ENCODE measurements at regions not wholly inside any gene's neighbourhood (a gene's known extent, or its start where the extent isn't known, plus 50 kb on each side); places are given as distances from the start of the nearest gene placed in this dataset.

DNA sequence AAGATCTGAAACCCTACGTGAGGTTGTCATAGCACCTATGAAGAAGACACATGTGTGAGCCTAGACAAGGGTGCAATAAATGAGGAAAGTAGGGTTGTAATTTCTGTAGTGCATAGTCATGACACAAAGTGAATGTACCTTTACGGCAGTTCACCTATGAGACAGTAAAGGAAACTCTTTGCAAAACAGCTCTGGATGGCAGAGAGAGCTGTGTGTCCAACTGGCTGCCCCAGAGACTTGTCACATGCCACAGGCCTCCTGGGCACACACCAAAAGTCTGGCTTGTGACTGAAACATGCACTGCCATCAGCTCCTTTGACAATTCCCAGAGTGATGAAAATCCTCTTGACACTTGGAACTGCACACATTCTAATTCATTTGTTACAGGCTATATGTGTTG is 90.7 kb upstream of the NAMPT start:
- Histone ChIP-seq H3K27me3 (ENCODE audit: insufficient read depth, low read depth) (no peaks in the 10 kb centered on the region), H2AFZ (ENCODE audit: low read depth) (no peak overlapping the region), H3K4me3 (IDR thresholded peaks at IDR 0.05; ENCODE audit: insufficient read depth, low read depth, low read length) (no peak overlapping the region), H3K4me1 (ENCODE audit: low read depth, poor library complexity, severe bottlenecking) (no peaks in the 10 kb centered on the region), H3K36me3 (ENCODE audit: insufficient read depth) (no peaks in the 10 kb centered on the region), H3K27ac (no peak overlapping the region), H3K4me2 (no peak overlapping the region), H3K79me2 (ENCODE audit: insufficient read depth, low read depth) (no peaks in the 10 kb centered on the region), H3K9ac (no peak overlapping the region), H4K20me1 (ENCODE audit: insufficient read depth) (no peaks in the 10 kb centered on the region)
- TF ChIP-seq, protein P1, sequence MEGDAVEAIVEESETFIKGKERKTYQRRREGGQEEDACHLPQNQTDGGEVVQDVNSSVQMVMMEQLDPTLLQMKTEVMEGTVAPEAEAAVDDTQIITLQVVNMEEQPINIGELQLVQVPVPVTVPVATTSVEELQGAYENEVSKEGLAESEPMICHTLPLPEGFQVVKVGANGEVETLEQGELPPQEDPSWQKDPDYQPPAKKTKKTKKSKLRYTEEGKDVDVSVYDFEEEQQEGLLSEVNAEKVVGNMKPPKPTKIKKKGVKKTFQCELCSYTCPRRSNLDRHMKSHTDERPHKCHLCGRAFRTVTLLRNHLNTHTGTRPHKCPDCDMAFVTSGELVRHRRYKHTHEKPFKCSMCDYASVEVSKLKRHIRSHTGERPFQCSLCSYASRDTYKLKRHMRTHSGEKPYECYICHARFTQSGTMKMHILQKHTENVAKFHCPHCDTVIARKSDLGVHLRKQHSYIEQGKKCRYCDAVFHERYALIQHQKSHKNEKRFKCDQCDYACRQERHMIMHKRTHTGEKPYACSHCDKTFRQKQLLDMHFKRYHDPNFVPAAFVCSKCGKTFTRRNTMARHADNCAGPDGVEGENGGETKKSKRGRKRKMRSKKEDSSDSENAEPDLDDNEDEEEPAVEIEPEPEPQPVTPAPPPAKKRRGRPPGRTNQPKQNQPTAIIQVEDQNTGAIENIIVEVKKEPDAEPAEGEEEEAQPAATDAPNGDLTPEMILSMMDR (conservative IDR thresholded peaks at IDR 0.05; ENCODE audit: low read depth, low read length), result no peak

DNA sequence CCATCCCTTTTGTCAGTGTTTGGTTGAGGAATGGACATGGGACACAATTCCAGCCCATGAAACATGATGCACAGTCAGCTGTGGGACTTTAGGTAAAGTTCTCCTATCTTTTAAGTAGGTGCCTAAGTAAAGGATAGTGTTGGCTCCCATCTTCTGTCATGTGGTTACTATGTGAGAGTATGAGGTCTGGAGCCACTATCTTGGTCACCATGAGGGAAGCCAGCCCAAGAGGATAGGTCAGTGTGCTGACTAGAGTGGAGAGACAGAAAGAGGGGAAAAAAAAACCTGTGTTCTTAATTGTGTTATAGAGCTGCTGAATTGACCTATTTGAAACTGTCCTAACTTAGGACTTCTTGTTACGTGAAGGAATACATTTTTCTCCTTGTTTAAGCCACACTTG is 89.7 kb upstream of the NAMPT start:
- H3K4me3 ChIP-seq (IDR thresholded peaks at IDR 0.05; ENCODE audit: insufficient read depth, low read depth, low read length), result no peak overlapping the region
- no peaks in the 10 kb centered on the region for H4K20me1 ChIP-seq (ENCODE audit: insufficient read depth)
- H2AFZ ChIP-seq (ENCODE audit: low read depth), result no peak overlapping the region
- no peaks in the 10 kb centered on the region for H3K36me3 ChIP-seq (ENCODE audit: insufficient read depth)
- no peaks in the 10 kb centered on the region for H3K27me3 ChIP-seq (ENCODE audit: insufficient read depth, low read depth)
- H3K4me1 ChIP-seq (ENCODE audit: low read depth, poor library complexity, severe bottlenecking), result no peaks in the 10 kb centered on the region
- no peaks in the 10 kb centered on the region for H3K79me2 ChIP-seq (ENCODE audit: insufficient read depth, low read depth)
- no peak overlapping the region for H3K27ac ChIP-seq
- H3K4me2 ChIP-seq, result no peak overlapping the region
- no peak overlapping the region for H3K9ac ChIP-seq
- TF ChIP-seq, protein P1 (conservative IDR thresholded peaks at IDR 0.05; ENCODE audit: low read depth, low read length), result no peak

DNA sequence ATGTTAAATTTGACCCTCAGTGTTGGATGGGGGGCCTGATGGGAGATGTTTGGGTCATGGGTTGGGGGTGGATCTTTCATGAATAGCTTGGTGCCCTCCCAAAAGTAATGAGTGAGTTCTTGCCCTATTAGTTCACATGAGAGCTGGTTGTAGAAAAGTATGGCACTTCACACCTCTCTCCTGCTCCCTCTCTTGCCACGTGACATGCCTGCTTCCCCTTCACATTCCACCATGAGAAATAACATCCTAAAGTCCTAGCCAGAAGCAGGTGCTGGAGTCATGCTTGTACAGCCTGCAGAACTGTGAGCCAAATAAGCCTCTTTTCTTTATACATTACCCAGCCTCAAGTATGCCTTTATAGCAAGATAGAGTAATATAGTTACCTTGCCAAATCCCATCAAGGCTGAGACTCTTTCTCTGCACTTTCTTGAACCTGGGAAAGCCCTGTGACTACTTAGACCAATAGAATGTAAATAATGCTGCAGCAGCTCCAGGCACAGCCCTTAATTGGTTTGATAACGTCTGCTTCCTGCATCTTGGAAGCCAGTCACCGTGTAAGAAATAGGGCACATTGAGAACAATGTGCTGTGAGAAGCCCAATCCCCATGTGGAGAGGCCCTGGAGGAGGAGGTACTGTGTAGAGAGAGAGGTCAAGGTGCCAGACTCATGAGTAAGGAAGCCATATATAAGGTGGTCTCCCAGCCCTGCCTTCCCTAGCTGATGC is 88.0 kb upstream of the NAMPT start:
- H3K79me2 ChIP-seq (ENCODE audit: insufficient read depth, low read depth), result no peaks in the 10 kb centered on the region
- H3K27ac ChIP-seq, result no peak overlapping the region
- TF ChIP-seq, protein P1 (conservative IDR thresholded peaks at IDR 0.05; ENCODE audit: low read depth, low read length), result no peak

DNA sequence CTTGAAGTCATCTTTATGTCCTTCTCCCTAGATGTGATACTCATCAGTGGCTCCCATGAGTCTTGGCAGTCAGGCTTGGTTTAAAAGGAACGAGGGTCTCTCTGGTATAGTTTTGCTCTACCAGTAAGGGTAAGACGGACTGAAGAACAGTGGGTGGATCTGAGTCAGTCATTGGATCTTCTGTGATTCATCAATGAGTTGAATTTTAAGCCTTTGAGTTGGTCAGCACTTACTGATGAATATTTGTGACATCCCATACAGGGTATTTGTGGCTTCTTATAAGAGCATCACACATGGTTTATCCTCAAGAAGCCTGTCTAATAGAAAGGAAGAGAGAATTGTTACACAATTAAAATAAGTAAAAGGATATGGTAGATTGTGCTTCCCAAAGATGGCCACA is 87.3 kb upstream of the NAMPT start:
- TF ChIP-seq, protein P1 (conservative IDR thresholded peaks at IDR 0.05; ENCODE audit: low read depth, low read length), result no peak
- Histone ChIP-seq H3K79me2 (ENCODE audit: insufficient read depth, low read depth) (no peaks in the 10 kb centered on the region), H3K4me2 (no peak overlapping the region), H3K36me3 (ENCODE audit: insufficient read depth) (no peaks in the 10 kb centered on the region), H3K4me3 (IDR thresholded peaks at IDR 0.05; ENCODE audit: insufficient read depth, low read depth, low read length) (no peak overlapping the region), H3K4me1 (ENCODE audit: low read depth, poor library complexity, severe bottlenecking) (no peaks in the 10 kb centered on the region), H3K27ac (no peak overlapping the region), H4K20me1 (ENCODE audit: insufficient read depth) (no peaks in the 10 kb centered on the region), H2AFZ (ENCODE audit: low read depth) (no peak overlapping the region), H3K9ac (no peak overlapping the region), H3K27me3 (ENCODE audit: insufficient read depth, low read depth) (no peaks in the 10 kb centered on the region)

More for the DNA sequence above, 88.0 kb upstream of the NAMPT start:
- Histone ChIP-seq H3K4me2 (no peak overlapping the region), H2AFZ (ENCODE audit: low read depth) (no peak overlapping the region), H3K4me3 (IDR thresholded peaks at IDR 0.05; ENCODE audit: insufficient read depth, low read depth, low read length) (no peak overlapping the region), H3K4me1 (ENCODE audit: low read depth, poor library complexity, severe bottlenecking) (no peaks in the 10 kb centered on the region), H4K20me1 (ENCODE audit: insufficient read depth) (no peaks in the 10 kb centered on the region), H3K36me3 (ENCODE audit: insufficient read depth) (no peaks in the 10 kb centered on the region), H3K9ac (no peak overlapping the region), H3K27me3 (ENCODE audit: insufficient read depth, low read depth) (no peaks in the 10 kb centered on the region)
